B cell (primary cell): ENCODE measurements at regions not wholly inside any gene's neighbourhood (a gene's known extent, or its start where the extent isn't known, plus 50 kb on each side); places are given as distances from the start of the nearest gene placed in this dataset.
A peak's percentile ranks its signal among the peaks of the same experiment; 100 is the strongest.

Source experiments
- ATAC-seq: fragments of 200-7000 bp; cut with Tn5 transposase; one replicate; pipeline ENCODE4 v1.10.0; 2021; ENCODE audit warnings: low read depth, mild to moderate bottlenecking, moderate number of reproducible peaks, moderate library complexity
- CTCF ChIA-PET: fragments of 350-600 bp; sonication (Branson Sonifier 250); formaldehyde crosslinking; loops from one replicate; lab custom pipeline; 2021; ENCODE audit warnings: antibody characterized with exemption, inconsistent platforms; lab: Charles Lee
- POLR2A ChIA-PET: fragments of 350-600 bp; sonication (Branson Sonifier 250); formaldehyde crosslinking; loops from one replicate; lab custom pipeline; 2021; ENCODE audit warnings: antibody characterized with exemption; lab: Charles Lee
- DNase-seq: peaks from one replicate; pipeline ENCODE4 v3.0.0; 2013
- H2AFZ ChIP-seq: 2 replicates; pipeline ENCODE4 v1.6.1; 2012; ENCODE audit warnings: mild to moderate bottlenecking, low read depth, low read length; ENCODE audit not compliant: insufficient read depth, poor library complexity, severe bottlenecking
- H3K27ac ChIP-seq, 2 donors: 1 replicate in 1 of 2; 2 replicates in 1 of 2; pipeline ENCODE4 v1.5.1; 2012 to 2013; ENCODE audit warnings: low read length in 2 of 2, mild to moderate bottlenecking in 2 of 2, moderate library complexity in 1 of 2
- H3K27me3 ChIP-seq, 4 experiments: fragments of 200-600 bp in 1 of 4; sonication (generic) in 1 of 4; replicated peaks in 1 of 4; 1 replicate in 2 of 4; 2 replicates in 2 of 4; pipeline versions ENCODE4 v1.6.1 to v1.7.0; 2013 to 2016; ENCODE audit warnings: low read length in 3 of 4, mild to moderate bottlenecking in 2 of 4, mixed read lengths in 1 of 4, moderate library complexity in 1 of 4; ENCODE audit not compliant: insufficient read depth in 4 of 4, control insufficient read depth in 3 of 4; ENCODE audit errors: control extremely low read depth in 1 of 4
- H3K36me3 ChIP-seq, 2 experiments: replicated peaks in 1 of 2; 1 replicate in 1 of 2; 2 replicates in 1 of 2; pipeline versions ENCODE4 v1.6.1 to v1.7.1; 2013; ENCODE audit warnings: low read length in 1 of 2; ENCODE audit not compliant: insufficient read depth in 2 of 2, control insufficient read depth in 1 of 2; ENCODE audit errors: control extremely low read depth in 1 of 2, extremely low read depth in 1 of 2
- H3K4me1 ChIP-seq, 2 donors: fragments of 200-600 bp in 1 of 2; sonication (generic) in 1 of 2; 1 replicate in 1 of 2; 2 replicates in 1 of 2; pipeline versions ENCODE4 v1.5.1 to v1.6.1; 2013 to 2017; ENCODE audit warnings: low read length in 2 of 2; ENCODE audit not compliant: control insufficient read depth in 2 of 2, insufficient read depth in 2 of 2
- H3K4me2 ChIP-seq: replicated peaks from 2 replicates; pipeline ENCODE3; 2012; ENCODE audit warnings: mild to moderate bottlenecking, low read depth, low read length; ENCODE audit not compliant: poor library complexity, severe bottlenecking
- H3K4me3 ChIP-seq, 5 experiments: fragments of 200-600 bp in 1 of 5; sonication (generic) in 1 of 5; 1 replicate in 3 of 5; 2 replicates in 2 of 5; pipeline versions ENCODE4 v1.5.1 to v1.7.0; 2011 to 2016; ENCODE audit warnings: low read length in 4 of 5, mild to moderate bottlenecking in 4 of 5, low read depth in 2 of 5, control low read depth in 1 of 5, moderate library complexity in 1 of 5; ENCODE audit not compliant: insufficient read depth in 1 of 5; ENCODE audit errors: control extremely low read depth in 1 of 5, extremely low read depth in 1 of 5
- H3K79me2 ChIP-seq: fragments of 200-600 bp; sonication (generic); one replicate; pipeline ENCODE4 v1.6.0; 2016; ENCODE audit warnings: low read length; ENCODE audit not compliant: control insufficient read depth, insufficient read depth
- H3K9ac ChIP-seq: fragments of 200-600 bp; sonication (generic); 2 replicates; pipeline ENCODE4 v1.6.1; 2017; ENCODE audit warnings: mild to moderate bottlenecking, low read length, moderate library complexity
- H3K9me3 ChIP-seq, 3 donors: one replicate each; pipeline versions ENCODE4 v1.6.1 to v1.7.1; 2013; ENCODE audit warnings: low read length in 2 of 3; ENCODE audit not compliant: control insufficient read depth in 2 of 3, insufficient read depth in 1 of 3; ENCODE audit errors: control extremely low read depth in 1 of 3
- H4K20me1 ChIP-seq: 2 replicates; pipeline ENCODE4 v1.6.0; 2012; ENCODE audit warnings: mild to moderate bottlenecking, low read length; ENCODE audit not compliant: insufficient read depth, control insufficient read depth, poor library complexity, severe bottlenecking
- H3K27ac Mint-ChIP-seq: one replicate; pipeline ENCODE4 v1.8.0; 2021; ENCODE audit warnings: mixed read lengths
- H3K27me3 Mint-ChIP-seq: one replicate; pipeline ENCODE4 v1.8.0; 2021; ENCODE audit warnings: mixed read lengths
- H3K4me1 Mint-ChIP-seq: one replicate; pipeline ENCODE4 v1.8.0; 2021; ENCODE audit warnings: mixed read lengths
- H3K4me3 Mint-ChIP-seq: one replicate; pipeline ENCODE4 v1.8.0; 2021; ENCODE audit warnings: mixed read lengths
- H3K9me3 Mint-ChIP-seq: one replicate; pipeline ENCODE4 v1.8.0; 2022; ENCODE audit warnings: mixed read lengths; ENCODE audit not compliant: insufficient read depth
- EZH2 ChIP-seq: IDR thresholded peaks from 2 replicates; pipeline ENCODE4 v1.6.1; 2012; ENCODE audit warnings: borderline replicate concordance, low read depth, mild to moderate bottlenecking, moderate library complexity, low read length; ENCODE audit not compliant: insufficient read depth, poor library complexity, severe bottlenecking
- WGBS: methylation state at CpG from one replicate; pipeline ENCODE4 v1.1.5; 2013; ENCODE audit warnings: missing lambda C conversion rate; ENCODE audit not compliant: insufficient coverage; 5-methylcytosine and 5-hydroxymethylcytosine counted together
- intact Hi-C: fragments of 100-400 bp; cut with micrococcal nuclease; formaldehyde crosslinking; loops from one replicate; pipeline ENCODE4 v1.10.0; 2022
- TF ChIP-seq, protein P1 (sequence below): fragments of 200-600 bp; IDR thresholded peaks from one replicate; pipeline ENCODE4 v1.8.0; 2022; ENCODE audit warnings: antibody characterized with exemption, mild to moderate bottlenecking

DNA sequence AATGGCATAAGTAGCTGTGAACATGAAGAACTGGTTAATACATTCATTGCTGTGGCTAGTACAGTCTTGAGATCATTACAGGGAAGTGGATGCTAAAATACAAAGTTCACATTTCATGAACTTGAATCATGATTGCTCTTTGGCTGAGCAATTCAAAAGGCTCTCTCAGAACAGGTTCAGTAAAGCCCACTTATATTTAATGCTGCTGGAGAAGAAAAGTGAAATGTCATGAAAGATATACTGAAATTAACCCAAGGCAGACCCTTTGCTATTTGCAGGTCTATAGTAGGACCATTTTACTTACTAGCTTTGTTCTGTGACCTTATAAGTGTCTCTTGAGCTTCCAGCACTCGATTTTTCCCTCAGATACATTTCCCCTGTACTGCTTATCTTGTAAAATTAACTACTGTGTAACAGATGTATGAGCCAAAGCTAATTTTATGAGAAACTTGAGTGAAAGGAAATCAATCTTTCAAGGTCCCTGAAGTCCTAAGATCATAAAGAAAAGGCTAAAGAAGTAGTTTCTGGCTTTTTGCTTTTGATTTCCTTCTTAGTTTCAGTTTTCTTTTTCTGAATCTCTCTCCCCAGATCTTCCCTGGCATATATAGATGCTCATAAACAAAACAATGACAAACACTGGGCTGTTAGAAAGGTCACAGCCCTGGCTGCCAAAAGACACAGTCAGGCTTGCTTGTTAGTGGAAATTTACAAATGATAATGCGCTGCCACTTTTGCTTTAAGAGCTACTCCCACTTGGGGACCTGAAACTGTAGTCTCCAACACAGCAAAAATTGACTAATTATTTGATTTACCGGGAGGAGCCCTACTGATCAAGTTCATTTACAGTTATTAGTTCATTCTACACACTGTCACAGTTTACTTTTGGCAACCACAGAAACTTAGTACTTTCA, 132.7 kb upstream of the XPO1 start:
- peak overlapping the region; percentile 65 for H3K4me2 ChIP-seq
- intact Hi-C loops = no loop called here
- peak overlapping the region; percentile 75 for H2AFZ ChIP-seq
- ATAC-seq (peak; percentile 53), DNase-seq (peak; percentile 28)
- H3K4me3 ChIP-seq = peak overlapping the region; percentile 8 to 57 (median 24)
- no peaks in the 10 kb centered on the region for H3K27me3 ChIP-seq
- no peaks in the 10 kb centered on the region for H3K27me3 Mint-ChIP-seq
- no peaks in the 10 kb centered on the region for H4K20me1 ChIP-seq
- peaks cover 15% of the 10 kb centered on the region for H3K4me1 Mint-ChIP-seq
- TF ChIP-seq EZH2 = no peak
- TF ChIP-seq, protein P1, sequence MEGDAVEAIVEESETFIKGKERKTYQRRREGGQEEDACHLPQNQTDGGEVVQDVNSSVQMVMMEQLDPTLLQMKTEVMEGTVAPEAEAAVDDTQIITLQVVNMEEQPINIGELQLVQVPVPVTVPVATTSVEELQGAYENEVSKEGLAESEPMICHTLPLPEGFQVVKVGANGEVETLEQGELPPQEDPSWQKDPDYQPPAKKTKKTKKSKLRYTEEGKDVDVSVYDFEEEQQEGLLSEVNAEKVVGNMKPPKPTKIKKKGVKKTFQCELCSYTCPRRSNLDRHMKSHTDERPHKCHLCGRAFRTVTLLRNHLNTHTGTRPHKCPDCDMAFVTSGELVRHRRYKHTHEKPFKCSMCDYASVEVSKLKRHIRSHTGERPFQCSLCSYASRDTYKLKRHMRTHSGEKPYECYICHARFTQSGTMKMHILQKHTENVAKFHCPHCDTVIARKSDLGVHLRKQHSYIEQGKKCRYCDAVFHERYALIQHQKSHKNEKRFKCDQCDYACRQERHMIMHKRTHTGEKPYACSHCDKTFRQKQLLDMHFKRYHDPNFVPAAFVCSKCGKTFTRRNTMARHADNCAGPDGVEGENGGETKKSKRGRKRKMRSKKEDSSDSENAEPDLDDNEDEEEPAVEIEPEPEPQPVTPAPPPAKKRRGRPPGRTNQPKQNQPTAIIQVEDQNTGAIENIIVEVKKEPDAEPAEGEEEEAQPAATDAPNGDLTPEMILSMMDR = no peak
- ChIA-PET POLR2A (no interaction called here), CTCF (interaction anchor here (0.9 to 2.2 kb wide), 2 partner anchors 11 to 14 kb away, joined by 3 to 7 read pairs; no protein-coding TSS in a partner anchor)
- peak overlapping the region; percentile 62 for H3K9ac ChIP-seq
- H3K9me3 ChIP-seq = peaks cover 0 to 17% (median 8%) of the 10 kb centered on the region in 3 donors
- H3K9me3 Mint-ChIP-seq = peaks cover 13% of the 10 kb centered on the region
- WGBS = no CpG with 5 or more reads among the region's 3 CpGs
- H3K4me3 Mint-ChIP-seq = peak overlapping the region; percentile 52
- H3K36me3 ChIP-seq = no peaks in the 10 kb centered on the region
- H3K27ac Mint-ChIP-seq = peak overlapping the region; percentile 84
- H3K4me1 ChIP-seq = peaks cover 5% of the 10 kb centered on the region in 2 donors
- peak overlapping the region; percentile 36 to 68 for H3K27ac ChIP-seq
- no peaks in the 10 kb centered on the region for H3K79me2 ChIP-seq

DNA sequence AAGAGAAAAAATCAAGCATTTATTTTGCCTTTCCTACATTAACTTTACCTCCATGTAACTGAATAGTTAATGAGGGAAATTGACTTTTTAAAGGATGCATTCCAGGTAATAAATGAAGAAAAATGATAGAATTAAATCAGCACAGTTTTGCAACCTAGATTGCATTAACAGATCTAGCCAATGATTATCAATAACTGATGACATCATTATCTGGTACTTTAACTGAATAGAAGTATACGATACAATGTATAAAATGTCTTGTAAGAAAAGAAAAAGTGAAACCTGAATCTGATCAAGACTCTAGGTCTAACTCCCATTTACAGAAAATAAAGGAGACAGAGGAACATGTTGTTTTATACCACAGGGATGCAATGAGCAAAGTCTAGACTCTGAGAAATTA, 126.0 kb upstream of the XPO1 start:
- DNase-seq = no peak
- Histone ChIP-seq H3K9me3 (no peaks in the 10 kb centered on the region), H2AFZ (no peak overlapping the region), H3K4me2 (no peak overlapping the region), H3K9ac (no peak overlapping the region), H3K4me3 (no peak overlapping the region), H3K36me3 (no peaks in the 10 kb centered on the region), H3K79me2 (no peaks in the 10 kb centered on the region), H3K27me3 (no peaks in the 10 kb centered on the region), H3K27ac (no peak overlapping the region), H4K20me1 (no peaks in the 10 kb centered on the region), H3K4me1 (no peaks in the 10 kb centered on the region)
- WGBS = no CpG with 5 or more reads among the region's 1 CpG
- H3K4me3 Mint-ChIP-seq = no peak overlapping the region
- H3K27me3 Mint-ChIP-seq = no peaks in the 10 kb centered on the region
- no peaks in the 10 kb centered on the region for H3K4me1 Mint-ChIP-seq
- intact Hi-C loops = no loop called here
- CTCF ChIA-PET = no interaction called here
- ATAC-seq = no peak
- POLR2A ChIA-PET = no interaction called here
- no peak overlapping the region for H3K27ac Mint-ChIP-seq
- no peaks in the 10 kb centered on the region for H3K9me3 Mint-ChIP-seq
- no peak for TF ChIP-seq EZH2
- TF ChIP-seq, protein P1 = no peak
